ENCODE measurements at regions not wholly inside any gene's neighbourhood (a gene's known extent, or its start where the extent isn't known, plus 50 kb on each side); places are given as distances from the start of the nearest gene placed in this dataset.

- Histone ChIP-seq H3K27me3 (replicated peaks in 1 of 4; ENCODE audit: control extremely low read depth in 1 of 4, control insufficient read depth in 3 of 4, insufficient read depth in 4 of 4, low read length in 3 of 4) (no peaks in the 10 kb centered on the region), H3K79me2 (ENCODE audit: control insufficient read depth, insufficient read depth, low read length) (no peaks in the 10 kb centered on the region), H3K4me3 (ENCODE audit: control extremely low read depth in 1 of 5, extremely low read depth in 1 of 5, insufficient read depth in 1 of 5, low read depth in 2 of 5, low read length in 4 of 5) (no peak overlapping the region), H3K36me3 (replicated peaks in 1 of 2; ENCODE audit: control extremely low read depth in 1 of 2, control insufficient read depth in 1 of 2, extremely low read depth in 1 of 2, insufficient read depth in 2 of 2, low read length in 1 of 2) (no peaks in the 10 kb centered on the region), H4K20me1 (ENCODE audit: control insufficient read depth, insufficient read depth, low read length, poor library complexity, severe bottlenecking) (no peaks in the 10 kb centered on the region), H2AFZ (ENCODE audit: insufficient read depth, low read depth, low read length, poor library complexity, severe bottlenecking) (no peak overlapping the region), H3K9me3 (ENCODE audit: control extremely low read depth in 1 of 3, control insufficient read depth in 2 of 3, insufficient read depth in 1 of 3, low read length in 2 of 3) (no peaks in the 10 kb centered on the region), H3K4me1 (ENCODE audit: control insufficient read depth in 2 of 2, insufficient read depth in 2 of 2, low read length in 2 of 2) (no peaks in the 10 kb centered on the region), H3K27ac (ENCODE audit: low read length in 2 of 2) (no peak overlapping the region), H3K9ac (ENCODE audit: low read length) (no peak overlapping the region), H3K4me2 (replicated peaks; ENCODE audit: low read depth, low read length, poor library complexity, severe bottlenecking) (no peak overlapping the region)
- Mint-ChIP-seq H3K4me3 (no peak overlapping the region), H3K27ac (no peak overlapping the region), H3K27me3 (no peaks in the 10 kb centered on the region), H3K4me1 (no peaks in the 10 kb centered on the region), H3K9me3 (ENCODE audit: insufficient read depth) (no peaks in the 10 kb centered on the region)
- ChIA-PET POLR2A (no interaction called here), CTCF (interaction anchor here (1.6 kb wide), 1 partner anchor 10 kb away, joined by 4 read pairs; no protein-coding TSS in a partner anchor)
- DNase-seq, result no peak
- no peak for TF ChIP-seq CTCF (IDR thresholded peaks at IDR 0.05)
- no peak for TF ChIP-seq EZH2 (IDR thresholded peaks at IDR 0.05; ENCODE audit: borderline replicate concordance, insufficient read depth, low read depth, low read length, poor library complexity, severe bottlenecking)
- WGBS (ENCODE audit: insufficient coverage), result 90% methylated on average over 2 of the region's 5 CpGs
- no peak for ATAC-seq (ENCODE audit: low read depth)
- intact Hi-C loops (cut with micrococcal nuclease), result no loop called here
These were observed 194.3 kb downstream of the NSUN3 start for GRCh38 chr3:94256888-94257813.

GRCh38 chr3:94258851-94259250, 196.0 kb downstream of the NSUN3 start:
- POLR2A ChIA-PET, result no interaction called here
- Histone ChIP-seq H3K79me2 (ENCODE audit: control insufficient read depth, insufficient read depth, low read length) (no peaks in the 10 kb centered on the region), H3K9me3 (ENCODE audit: control extremely low read depth in 1 of 3, control insufficient read depth in 2 of 3, insufficient read depth in 1 of 3, low read length in 2 of 3) (no peaks in the 10 kb centered on the region), H3K27ac (ENCODE audit: low read length in 2 of 2) (no peak overlapping the region), H3K36me3 (replicated peaks in 1 of 2; ENCODE audit: control extremely low read depth in 1 of 2, control insufficient read depth in 1 of 2, extremely low read depth in 1 of 2, insufficient read depth in 2 of 2, low read length in 1 of 2) (no peaks in the 10 kb centered on the region), H3K4me1 (ENCODE audit: control insufficient read depth in 2 of 2, insufficient read depth in 2 of 2, low read length in 2 of 2) (no peaks in the 10 kb centered on the region), H3K4me3 (ENCODE audit: control extremely low read depth in 1 of 5, extremely low read depth in 1 of 5, insufficient read depth in 1 of 5, low read depth in 2 of 5, low read length in 4 of 5) (no peak overlapping the region), H3K27me3 (replicated peaks in 1 of 4; ENCODE audit: control extremely low read depth in 1 of 4, control insufficient read depth in 3 of 4, insufficient read depth in 4 of 4, low read length in 3 of 4) (no peaks in the 10 kb centered on the region), H4K20me1 (ENCODE audit: control insufficient read depth, insufficient read depth, low read length, poor library complexity, severe bottlenecking) (no peaks in the 10 kb centered on the region), H3K9ac (ENCODE audit: low read length) (no peak overlapping the region), H3K4me2 (replicated peaks; ENCODE audit: low read depth, low read length, poor library complexity, severe bottlenecking) (no peak overlapping the region), H2AFZ (ENCODE audit: insufficient read depth, low read depth, low read length, poor library complexity, severe bottlenecking) (no peak overlapping the region)
- intact Hi-C loops (cut with micrococcal nuclease), result no loop called here
- ATAC-seq (ENCODE audit: low read depth) (no peak), DNase-seq (no peak)
- no peaks in the 10 kb centered on the region for H3K9me3 Mint-ChIP-seq (ENCODE audit: insufficient read depth)
- TF ChIP-seq CTCF (IDR thresholded peaks at IDR 0.05) (no peak), EZH2 (IDR thresholded peaks at IDR 0.05; ENCODE audit: borderline replicate concordance, insufficient read depth, low read depth, low read length, poor library complexity, severe bottlenecking) (no peak)
- H3K27me3 Mint-ChIP-seq, result no peaks in the 10 kb centered on the region
- H3K4me1 Mint-ChIP-seq, result no peaks in the 10 kb centered on the region
- H3K4me3 Mint-ChIP-seq, result no peak overlapping the region
- CTCF ChIA-PET, result no interaction called here
- H3K27ac Mint-ChIP-seq, result no peak overlapping the region

All from B cell (primary cell).